CD4-positive, alpha-beta T cell treated with Interleukin-12 subunit alpha and Interleukin-12 subunit beta, for 1 hour (primary cell): ENCODE measurements at regions not wholly inside any gene's neighbourhood (a gene's known extent, or its start where the extent isn't known, plus 50 kb on each side); places are given as distances from the start of the nearest gene placed in this dataset.
"Not testable (repeated sequence)": the region's sequence is repeated elsewhere in the genome, so short reads cannot be mapped to it uniquely, and the experiment has no call there.

Experiments used
- DNase-seq: peaks from one replicate; pipeline ENCODE4 v3.0.0-alpha.2; 2020

DNA sequence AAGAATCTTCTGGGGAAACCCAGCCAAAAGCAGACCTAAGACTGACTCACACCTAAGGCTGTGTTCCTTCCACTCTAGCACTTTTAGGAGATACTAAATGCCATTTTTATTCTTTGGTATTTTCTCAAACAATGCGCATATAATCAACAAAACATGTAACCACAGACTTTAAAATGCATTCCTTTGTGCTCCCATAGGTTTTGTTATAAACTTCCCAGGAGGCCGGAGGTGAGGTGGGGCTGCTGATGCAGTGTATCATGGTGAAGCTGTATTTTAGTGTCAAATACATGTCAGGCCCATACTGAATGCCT, 155.2 kb downstream of the BTBD3 start:
- DNase-seq = no peak

DNA sequence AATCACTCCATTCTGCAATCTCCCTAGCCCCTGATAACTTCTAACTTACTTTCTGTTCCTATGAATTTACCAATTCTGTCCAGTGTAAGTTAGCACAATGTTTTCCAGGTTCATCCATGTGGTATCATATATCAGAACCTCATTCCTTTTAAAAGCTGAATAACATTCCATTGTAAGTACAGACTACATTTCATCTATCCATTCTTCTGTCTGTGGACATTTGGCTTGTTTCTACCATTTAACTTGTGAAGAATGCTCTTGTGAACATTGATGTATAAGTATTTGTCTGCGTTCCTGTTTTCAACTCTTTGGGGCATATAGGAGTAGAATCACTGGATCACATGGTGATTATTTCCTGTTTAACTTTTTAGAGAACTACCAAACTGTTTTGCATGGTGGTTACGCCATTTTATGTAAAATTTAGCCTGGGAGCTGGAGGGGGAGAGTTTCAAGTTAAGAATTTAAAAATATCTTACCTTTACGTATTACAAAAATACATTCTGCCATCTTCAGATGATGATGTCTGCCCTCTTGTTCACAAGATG, 156.5 kb downstream of the BTBD3 start:
- no peak for DNase-seq

DNA sequence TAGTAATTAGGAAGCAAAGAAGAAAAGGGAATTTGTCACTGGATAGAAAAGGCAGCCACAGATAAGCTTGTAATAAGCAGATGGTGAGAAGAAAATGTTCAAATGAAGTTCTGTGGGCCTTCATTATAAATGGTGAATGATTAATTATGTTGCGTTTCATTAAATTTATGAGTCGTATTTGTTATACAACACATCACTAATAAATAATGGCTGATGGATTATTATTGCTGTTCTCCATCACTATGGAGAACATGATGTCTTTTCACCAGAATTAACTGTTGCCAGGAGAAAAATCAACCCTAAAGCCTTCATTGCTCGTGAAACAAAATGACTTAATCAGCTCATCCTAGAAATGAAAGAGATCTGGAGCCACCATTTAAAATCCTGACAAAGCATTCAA, 158.5 kb downstream of the BTBD3 start:
- DNase-seq = no peak

DNA sequence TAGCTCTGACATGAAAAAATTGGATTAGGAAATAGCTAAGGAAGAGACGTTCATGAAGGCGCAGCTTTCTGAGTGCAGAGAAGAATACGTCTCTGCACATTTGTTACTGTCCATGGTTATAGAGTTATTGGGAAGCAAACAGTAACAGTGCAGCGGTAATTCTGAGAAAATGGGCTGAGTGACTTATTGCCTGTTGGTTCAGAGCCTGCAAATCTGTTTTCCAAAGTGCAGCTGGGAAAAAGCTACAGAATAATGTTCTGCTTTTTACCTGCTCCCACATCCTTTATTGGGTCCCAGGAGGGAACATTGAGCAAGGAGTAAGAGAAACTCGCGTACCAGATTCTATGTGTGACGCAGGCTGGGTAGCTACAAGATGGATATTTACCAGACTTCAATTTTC, 160.2 kb downstream of the BTBD3 start:
- DNase-seq = no peak

DNA sequence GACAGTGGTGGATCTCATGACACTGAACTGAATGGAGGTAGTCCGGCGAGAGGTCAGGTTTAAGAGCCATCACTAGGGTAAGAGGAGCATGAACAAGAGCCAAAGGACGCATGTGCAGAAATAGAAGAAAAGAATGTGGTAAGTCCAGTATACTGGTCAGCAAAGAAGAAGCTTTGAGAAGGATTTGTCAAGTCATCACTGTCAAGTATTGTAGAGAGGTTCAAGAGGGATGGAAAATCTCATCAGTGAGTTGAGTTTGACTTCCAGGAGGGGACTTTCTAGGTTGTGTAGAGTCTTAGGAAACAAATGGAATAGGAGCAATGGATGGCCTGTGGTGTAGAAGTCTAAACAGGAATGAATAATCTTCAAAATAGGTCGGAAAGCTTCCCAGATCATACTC, 161.8 kb downstream of the BTBD3 start:
- DNase-seq = no peak

DNA sequence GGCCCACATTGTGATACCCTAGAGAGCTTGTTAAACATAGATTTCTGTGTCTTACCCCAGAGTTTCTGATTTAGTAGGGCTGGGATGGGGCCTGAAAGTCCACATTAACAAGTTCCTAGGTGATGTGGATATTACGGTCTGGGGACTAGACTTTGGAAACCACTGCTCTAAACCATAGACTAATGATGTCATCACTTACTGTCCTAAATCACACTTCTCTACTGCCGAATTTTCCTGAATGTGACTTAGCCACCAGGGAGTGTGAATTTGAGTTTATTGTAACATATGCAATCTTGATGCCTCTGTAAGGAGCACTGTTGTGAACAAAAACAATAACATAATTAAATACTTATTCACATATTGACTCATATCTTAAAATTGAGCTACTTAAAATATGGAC, 165.6 kb downstream of the BTBD3 start:
- no peak for DNase-seq

DNA sequence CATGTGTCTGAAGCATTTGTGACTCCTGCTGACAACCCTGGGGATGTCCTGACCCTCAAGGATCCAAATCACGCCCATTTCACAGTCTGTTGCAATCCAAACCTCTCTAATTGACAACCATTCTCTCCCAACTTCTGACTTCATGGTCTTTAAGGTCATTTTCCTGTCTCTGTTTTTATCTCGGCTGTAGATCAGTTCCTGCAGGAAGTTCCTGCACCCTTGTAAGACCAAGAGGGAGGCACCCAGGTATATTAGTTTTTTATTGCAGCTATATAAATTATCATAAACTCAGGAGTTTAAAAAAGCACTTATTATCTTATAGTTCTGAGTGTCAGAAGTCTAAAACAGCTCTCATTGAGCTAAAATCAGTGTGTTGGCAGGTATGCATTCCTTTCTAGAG, 166.8 kb downstream of the BTBD3 start:
- no peak for DNase-seq

DNA sequence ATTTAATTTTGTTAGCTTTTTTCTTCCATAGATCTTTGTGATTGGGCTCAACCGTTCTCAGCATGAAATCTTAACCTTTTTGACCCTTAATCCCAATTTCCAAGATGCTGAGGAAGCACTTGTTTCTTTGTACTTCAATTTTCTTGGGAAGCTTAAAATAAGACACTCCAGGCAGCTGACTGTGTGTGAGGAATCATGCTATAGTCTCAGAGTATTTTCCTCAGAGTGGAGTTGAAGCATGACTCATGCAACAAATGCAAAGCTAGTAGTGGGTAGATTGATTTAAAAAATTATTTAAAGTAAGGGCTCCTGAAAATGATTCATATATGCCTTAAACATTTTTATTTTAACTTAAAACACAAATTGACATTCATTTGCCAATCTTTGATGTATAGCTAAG, 168.7 kb downstream of the BTBD3 start:
- DNase-seq = no peak

DNA sequence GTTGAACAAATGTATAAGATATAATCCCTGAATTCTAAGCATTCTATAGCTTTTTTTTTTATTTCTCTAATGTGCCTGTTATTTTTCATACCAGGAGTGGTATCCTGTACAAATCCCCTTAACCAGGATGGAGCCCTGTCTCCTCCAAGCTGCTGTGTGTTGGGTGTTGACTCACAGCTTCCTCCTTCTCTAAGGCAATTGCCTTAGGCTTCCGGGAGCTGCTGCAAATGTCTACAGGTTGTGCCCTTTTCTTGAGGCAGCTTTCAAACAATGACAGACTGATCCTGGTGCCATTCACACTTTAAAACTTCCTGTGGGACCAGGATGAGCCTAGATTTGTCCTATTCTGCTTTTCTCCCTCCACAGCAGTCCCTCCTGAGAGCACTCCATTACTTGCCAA, 173.2 kb downstream of the BTBD3 start:
- DNase-seq = no peak

DNA sequence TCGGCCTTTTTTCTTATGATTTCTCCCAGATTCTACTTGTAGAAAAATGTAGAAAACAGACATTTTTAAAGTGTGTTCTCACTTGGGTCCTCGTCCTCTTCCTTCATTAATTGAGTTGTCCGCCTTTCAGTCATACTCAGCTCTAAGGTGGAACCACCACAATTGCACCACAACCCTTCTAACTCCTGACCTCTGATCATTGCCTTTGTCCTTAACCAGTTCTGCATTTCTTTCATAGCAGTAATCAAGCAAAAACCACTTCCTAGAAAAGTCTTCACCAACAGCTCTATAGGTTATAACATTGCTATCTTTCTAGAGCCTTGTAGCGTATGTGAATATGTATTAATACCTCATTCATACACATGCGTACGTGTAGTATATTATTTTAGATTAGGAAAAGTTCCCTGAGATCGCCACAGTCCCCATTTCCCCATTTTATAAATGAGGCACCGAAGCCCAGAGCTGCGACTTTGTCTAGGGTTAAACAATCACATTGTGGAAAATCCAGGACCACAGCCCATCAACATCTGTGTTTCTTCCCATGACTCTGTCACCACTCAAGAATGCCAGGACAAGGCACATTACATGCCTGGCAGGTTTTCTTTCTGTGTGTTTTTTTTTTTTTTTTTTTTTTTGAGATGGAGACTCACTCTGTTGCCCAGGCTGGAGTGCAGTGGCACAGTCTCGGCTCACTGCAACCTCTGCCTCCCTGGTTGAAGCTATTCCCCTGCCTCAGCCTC, 175.5 kb downstream of the BTBD3 start:
- no peak for DNase-seq

DNA sequence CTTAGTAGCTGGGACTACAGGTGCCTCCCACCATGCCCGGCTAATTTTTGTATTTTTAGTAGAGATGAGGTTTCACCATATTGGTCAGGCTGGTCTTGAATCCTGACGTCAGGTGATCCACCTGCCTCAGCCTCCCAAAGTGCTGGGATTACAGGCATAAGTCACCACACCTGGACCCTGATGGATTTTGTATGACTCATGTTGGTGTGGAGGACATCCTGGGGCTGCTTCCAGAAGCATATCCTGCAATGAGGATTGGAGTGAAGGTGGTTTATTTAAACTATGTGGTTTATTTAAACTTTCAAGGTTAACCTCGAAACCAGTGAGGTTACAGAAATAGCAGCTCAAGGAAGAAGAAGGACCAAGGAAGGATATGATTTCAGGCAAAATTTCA, 176.1 kb downstream of the BTBD3 start:
- DNase-seq = not testable (repeated sequence)

DNA sequence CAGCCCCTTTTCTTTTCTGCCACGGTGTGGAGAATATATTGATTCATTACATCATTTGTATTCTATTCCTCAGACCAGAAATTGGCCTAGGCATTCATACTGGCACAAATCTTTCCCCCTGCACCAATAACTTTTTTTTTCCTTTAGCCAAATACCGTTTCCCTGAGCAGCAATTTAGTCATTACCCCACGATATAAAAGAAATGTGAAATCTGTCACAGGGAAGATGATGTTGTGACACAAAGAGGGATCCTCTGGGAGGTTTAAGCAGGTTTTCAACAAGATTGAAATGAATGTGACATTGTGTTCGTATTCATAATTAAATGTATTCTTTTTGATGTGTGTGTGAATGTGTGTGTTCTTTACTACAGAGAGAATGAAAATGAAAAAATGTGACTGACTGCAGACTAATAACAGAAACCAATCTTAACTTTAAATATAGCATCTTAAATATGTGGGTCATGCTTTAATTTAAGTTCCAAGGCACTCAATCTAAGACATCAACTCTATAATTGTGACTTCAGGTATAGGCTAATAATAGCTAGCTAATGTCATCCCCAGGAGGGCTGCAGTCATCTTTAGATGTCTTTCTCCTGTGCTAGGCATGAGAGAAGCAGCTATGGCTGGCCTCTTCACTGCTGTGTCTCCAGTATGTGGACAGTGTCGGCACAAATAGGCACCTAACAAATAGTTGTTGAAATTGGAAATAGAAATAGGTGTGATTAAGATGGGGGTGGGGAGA, 177.7 kb downstream of the BTBD3 start:
- no peak for DNase-seq

DNA sequence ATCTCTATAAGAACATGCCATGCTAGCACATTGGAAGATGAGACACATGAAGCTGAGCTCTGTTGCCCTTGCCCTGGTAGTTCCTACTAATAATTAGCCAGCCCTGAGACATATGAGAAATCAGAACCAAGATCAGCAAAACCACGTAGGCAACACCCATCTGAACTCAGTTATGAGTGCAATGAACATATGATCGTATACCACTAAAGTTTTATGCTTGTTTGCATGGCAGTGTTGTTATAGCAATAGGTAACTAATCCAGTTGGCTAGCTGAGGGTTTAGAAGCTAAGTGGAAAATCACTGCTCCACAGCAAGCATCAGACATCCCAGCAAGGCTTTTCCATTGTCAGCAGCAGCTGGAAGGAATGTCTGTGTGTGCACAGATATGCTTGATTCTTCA, 180.7 kb downstream of the BTBD3 start:
- no peak for DNase-seq

DNA sequence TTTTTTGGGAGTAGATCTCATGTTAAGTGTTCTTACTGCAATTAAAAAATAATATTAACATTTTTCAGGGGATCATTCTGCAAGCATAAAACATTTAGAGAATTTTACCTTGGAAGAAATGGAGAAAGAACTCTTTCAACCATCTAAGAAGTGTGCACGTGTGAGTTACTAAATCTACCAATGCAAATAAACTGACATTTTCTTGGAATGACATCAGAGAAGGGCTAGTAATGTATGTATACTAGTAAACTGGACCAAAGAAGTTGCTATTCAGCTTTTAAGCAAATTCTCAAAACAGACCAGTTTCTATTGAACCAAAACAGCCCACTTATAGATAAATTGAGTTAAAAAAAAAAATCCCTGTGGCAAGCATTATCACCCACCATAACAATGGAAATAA, 191.2 kb downstream of the BTBD3 start:
- no peak for DNase-seq

DNA sequence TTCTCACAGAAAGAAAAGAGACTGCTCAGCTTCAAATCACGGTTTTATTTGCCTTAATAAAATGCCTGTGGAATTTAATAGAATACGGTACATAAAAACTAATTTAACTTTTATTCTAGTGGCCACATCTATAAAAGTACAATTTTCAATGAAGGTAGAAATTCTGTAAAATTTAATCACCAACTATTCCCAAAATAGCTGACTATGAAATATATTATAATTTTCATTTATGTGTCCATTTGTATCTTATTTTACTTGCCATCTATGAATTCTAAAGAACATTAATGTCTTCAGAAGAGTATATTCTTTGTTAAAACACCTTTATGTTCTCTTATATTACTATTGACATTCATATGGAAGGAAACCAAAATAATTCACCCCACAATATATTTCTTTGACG, 192.6 kb downstream of the BTBD3 start:
- no peak for DNase-seq

DNA sequence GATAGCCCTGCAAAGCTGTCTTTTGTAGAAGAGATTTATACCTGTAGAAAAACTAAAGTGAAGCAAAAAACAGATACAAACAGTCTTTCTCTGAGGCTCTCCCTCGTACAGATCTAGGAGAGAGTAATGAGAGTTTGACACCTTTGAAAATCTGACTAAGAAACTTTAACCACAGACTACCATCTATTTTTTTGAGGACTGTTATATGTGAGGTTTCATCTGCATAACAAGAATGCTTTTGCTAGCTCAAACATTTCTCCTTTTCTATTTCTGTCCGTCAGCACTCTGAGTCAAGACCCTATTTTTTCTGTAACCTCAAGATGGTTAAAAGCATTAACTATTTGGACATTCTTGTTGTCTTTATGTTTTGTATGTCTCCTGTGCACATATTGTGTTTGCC, 193.0 kb downstream of the BTBD3 start:
- no peak for DNase-seq

DNA sequence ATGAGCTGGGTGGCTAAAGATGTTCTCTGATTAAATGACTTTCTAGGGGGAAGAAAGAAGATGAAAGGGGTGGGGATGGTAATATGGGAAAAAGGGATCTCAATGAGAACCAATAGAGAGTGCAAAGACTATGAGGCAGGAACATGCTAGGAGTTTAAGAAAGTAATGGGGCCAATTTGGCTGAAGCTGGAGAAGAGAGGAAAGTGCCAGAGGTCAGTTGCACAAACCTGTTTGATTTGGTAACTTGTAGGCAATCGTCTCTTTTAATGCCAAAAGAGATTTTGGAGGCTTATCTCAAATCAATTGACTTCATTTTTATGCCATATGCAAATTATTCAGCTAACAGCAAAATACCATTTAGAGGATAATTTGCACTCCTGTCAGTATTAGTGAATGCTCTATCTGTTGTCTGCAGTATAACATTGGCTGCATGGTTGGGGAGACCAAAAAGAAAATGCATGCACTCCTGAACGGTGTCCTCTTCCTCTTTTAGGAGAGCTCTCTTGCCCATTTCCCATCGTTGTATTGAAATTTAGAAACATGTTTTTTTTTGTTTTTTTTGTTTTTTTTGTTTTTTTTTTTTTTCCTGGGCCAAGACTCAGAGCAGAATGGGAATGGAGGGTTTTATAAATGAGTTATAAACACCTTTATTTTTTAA, 193.9 kb downstream of the BTBD3 start:
- DNase-seq = no peak

DNA sequence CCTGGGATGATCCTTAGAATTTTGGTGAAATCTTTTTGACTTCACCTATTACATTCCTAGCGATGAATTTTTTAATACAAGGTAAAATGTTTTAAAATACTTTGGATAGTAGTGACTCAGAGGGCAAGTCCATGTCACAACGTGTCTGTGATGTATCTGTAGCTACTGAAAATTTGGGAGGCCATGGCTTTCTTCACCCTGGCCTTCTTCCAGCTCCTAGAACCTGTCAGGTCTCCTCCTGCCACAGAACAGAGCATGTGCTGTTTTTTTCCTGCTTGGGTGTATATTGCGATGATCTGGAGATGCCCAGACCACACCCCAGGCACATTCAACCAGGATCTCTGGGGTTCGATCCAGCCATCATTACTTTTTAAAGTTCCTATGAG, 194.4 kb downstream of the BTBD3 start:
- no peak for DNase-seq

DNA sequence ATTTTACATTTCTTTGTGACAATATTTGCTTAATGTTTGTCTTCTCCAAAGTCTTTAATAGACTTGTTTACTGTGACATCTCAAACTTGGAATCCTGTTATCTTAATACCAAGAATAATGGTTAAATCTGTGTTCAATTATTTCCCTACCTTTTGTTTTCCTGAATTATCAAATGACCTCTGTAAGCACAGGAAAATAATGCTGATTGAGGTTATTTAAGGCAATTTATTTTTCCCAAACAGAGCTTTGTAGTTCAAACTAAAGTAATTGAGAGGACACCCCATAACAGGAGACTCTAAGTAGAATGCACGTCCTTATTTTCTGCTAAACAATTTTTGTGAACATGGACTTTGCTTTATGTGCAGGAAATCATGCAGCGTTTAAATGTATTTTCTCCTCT, 195.0 kb downstream of the BTBD3 start:
- no peak for DNase-seq

DNA sequence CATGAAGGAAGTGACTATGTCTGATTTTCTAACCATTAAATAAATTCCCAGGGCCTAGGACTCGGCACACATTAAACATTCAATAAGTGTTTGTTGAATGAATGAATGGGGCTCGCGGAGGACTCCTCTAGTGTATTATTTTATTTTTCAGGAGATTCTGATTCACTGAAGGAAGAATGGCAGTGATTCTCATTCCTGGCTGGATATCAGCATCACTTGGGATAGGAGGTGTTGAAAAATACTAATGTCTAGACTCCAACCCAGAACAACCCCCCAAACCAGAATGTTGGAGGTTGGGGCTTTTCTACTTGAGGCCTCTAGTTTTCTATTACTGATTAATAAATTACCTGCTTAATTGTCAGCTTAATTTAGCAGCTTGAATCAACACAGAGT, 195.4 kb downstream of the BTBD3 start:
- DNase-seq = no peak

DNA sequence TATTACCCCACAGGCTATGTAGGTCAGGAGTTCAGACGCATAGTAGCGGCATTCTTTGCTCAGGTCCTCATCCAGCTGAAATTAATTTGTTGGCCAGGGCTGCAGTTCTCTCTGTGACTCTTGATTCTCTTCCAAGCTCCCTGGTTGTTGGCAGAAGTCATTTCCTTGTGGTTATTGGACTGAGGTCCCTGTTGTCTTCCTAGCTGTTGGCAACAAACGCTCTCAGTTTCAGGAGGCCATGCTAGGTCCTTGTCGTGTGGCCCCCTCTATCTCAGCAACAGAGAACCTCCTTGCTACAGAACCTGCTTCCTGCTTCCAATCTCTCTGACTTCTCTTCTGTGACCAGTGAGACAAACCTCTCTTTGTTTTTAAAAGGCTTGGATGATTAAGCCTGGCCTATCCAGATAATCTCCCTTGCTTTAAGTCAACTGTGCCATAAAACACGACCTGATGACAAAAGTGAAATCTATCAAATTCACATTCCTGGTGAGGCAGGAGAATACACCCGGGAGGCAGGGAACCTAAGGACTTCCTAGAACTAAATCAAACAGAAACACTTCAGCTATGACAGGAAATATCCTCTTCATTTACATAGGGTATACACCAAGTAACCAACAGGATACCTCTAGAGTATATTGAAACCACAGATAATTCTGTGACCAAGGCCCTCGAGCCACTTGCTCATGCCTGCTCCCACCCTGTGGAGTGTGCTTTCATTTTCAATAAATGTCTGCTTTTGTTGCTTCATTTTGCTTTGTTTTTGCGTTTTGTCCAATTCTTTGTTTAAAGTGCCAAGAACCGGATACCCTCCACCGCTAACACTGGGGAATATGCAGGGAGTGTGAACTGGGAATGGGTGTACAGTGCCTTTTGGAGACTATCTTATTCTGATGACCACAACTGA, 196.0 kb downstream of the BTBD3 start:
- no peak for DNase-seq

DNA sequence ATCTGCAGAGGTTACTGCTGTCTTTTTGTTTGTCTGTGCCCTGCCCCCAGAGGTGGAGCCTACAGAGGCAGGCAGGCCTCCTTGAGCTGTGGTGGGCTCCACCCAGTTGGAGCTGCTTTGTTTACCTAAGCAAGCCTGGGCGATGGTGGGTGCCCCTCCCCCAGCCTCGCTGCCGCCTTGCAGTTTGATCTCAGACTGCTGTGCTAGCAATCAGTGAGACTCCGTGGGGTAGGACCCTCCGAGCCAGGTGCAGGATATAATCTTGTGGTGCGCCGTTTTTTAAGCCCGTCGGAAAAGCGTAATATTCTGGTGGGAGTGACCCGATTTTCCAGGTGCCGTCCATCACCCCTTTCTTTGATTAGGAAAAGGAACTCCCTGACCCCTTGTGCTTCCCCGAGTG, 211.4 kb downstream of the BTBD3 start:
- DNase-seq = not testable (repeated sequence)

DNA sequence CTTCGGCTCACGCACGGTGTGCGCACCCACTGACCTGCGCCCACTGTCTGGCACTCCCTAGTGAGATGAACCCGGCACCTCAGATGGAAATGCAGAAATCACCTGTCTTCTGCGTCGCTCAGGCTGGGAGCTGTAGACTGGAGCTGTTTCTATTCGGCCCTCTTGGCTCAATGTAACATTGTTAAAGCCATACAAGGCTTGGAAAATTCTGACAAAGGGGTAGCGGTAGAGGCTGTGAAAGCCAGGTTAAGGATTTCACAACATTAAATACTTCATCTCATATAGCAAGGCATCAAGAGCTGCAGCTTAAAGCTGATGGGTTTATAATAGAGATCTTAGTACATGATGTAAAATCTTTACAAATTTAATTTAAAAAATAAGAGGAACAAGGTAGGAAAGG, 211.8 kb downstream of the BTBD3 start:
- not testable (repeated sequence) for DNase-seq
